WTC11 (cell line): ENCODE measurements at regions not wholly inside any gene's neighbourhood (a gene's known extent, or its start where the extent isn't known, plus 50 kb on each side); places are given as distances from the start of the nearest gene placed in this dataset.

Source experiments
- ATAC-seq: fragments of 200-7000 bp; cut with Tn5 transposase; 2 replicates; pipeline ENCODE4 v1.10.0; 2021; ENCODE audit warnings: mild to moderate bottlenecking, moderate library complexity
- CTCF ChIA-PET: fragments of 300-600 bp; sonication (Branson Sonifier 250); formaldehyde crosslinking; loops from one replicate; lab custom pipeline; 2021; ENCODE audit warnings: antibody characterized with exemption; lab: Charles Lee
- POLR2A ChIA-PET: fragments of 350-600 bp; sonication (Branson Sonifier 250); formaldehyde crosslinking; loops from one replicate; lab custom pipeline; 2021; ENCODE audit warnings: antibody characterized with exemption; lab: Charles Lee
- DNase-seq: peaks from one replicate; pipeline ENCODE4 v3.0.0; 2021; ENCODE audit warnings: low spot score
- H3K27ac Mint-ChIP-seq: 2 replicates; pipeline ENCODE4 v1.8.0; 2021; ENCODE audit warnings: mixed read lengths
- H3K27me3 Mint-ChIP-seq: 2 replicates; pipeline ENCODE4 v1.8.0; 2021; ENCODE audit warnings: low read depth, mild to moderate bottlenecking, moderate library complexity, mixed read lengths
- H3K36me3 Mint-ChIP-seq: 2 replicates; pipeline ENCODE4 v1.8.0; 2021; ENCODE audit warnings: mixed read lengths
- H3K4me1 Mint-ChIP-seq: 2 replicates; pipeline ENCODE4 v1.8.0; 2022; ENCODE audit warnings: mixed read lengths
- H3K4me3 Mint-ChIP-seq: 2 replicates; pipeline ENCODE4 v1.8.0; 2021; ENCODE audit warnings: mild to moderate bottlenecking, moderate library complexity, mixed read lengths
- H3K9me3 Mint-ChIP-seq: 2 replicates; pipeline ENCODE4 v1.8.0; 2021; ENCODE audit warnings: mixed read lengths
- ATF1 ChIP-seq: sonication (generic); formaldehyde crosslinking; IDR thresholded peaks from 2 replicates; pipeline ENCODE4 v1.8.1; 2023; ENCODE audit warnings: mild to moderate bottlenecking, moderate library complexity, missing genetic modification reagents
- CBFB ChIP-seq: sonication (generic); formaldehyde crosslinking; IDR thresholded peaks from 2 replicates; pipeline ENCODE4 v1.8.1; 2022; ENCODE audit warnings: mild to moderate bottlenecking, low read depth, missing genetic modification reagents
- ESRRA ChIP-seq: sonication (generic); formaldehyde crosslinking; IDR thresholded peaks from 2 replicates; pipeline ENCODE4 v1.8.1; 2022; ENCODE audit warnings: mild to moderate bottlenecking, missing genetic modification reagents, borderline replicate concordance
- FOXJ3 ChIP-seq: sonication (generic); formaldehyde crosslinking; IDR thresholded peaks from 2 replicates; pipeline ENCODE4 v1.9.0; 2021; ENCODE audit warnings: missing genetic modification reagents, mild to moderate bottlenecking, borderline replicate concordance
- FOXP1 ChIP-seq: sonication (generic); formaldehyde crosslinking; IDR thresholded peaks from 2 replicates; pipeline ENCODE4 v1.8.0; 2022; ENCODE audit warnings: missing genetic modification reagents, mild to moderate bottlenecking, moderate library complexity, borderline replicate concordance
- GRHL2 ChIP-seq: fragments of 250-450 bp; sonication (Bioruptor Pico); IDR thresholded peaks from 2 replicates; pipeline ENCODE4 v1.8.0; 2022; ENCODE audit warnings: mild to moderate bottlenecking, moderate library complexity; ENCODE audit not compliant: insufficient replicate concordance, severe bottlenecking
- GTF2I ChIP-seq: fragments of 250-450 bp; sonication (Bioruptor Pico); conservative IDR thresholded peaks from 2 replicates; pipeline ENCODE4 v1.4.0; 2021; ENCODE audit warnings: mild to moderate bottlenecking
- NFE2L1 ChIP-seq: sonication (generic); formaldehyde crosslinking; IDR thresholded peaks from 2 replicates; pipeline ENCODE4 v1.8.1; 2023; ENCODE audit warnings: missing genetic modification reagents
- NFYB ChIP-seq: sonication (generic); formaldehyde crosslinking; conservative IDR thresholded peaks from 2 replicates; pipeline ENCODE4 v1.8.0; 2022; ENCODE audit warnings: low read depth, missing genetic modification reagents
- NR3C1 ChIP-seq: sonication (generic); formaldehyde crosslinking; conservative IDR thresholded peaks from 2 replicates; pipeline ENCODE4 v1.8.1; 2023; ENCODE audit warnings: low read depth, mild to moderate bottlenecking, missing genetic modification reagents
- OVOL2 ChIP-seq: fragments of 250-450 bp; sonication (Bioruptor Pico); IDR thresholded peaks from 2 replicates; pipeline ENCODE4 v1.9.0; 2021; ENCODE audit warnings: mild to moderate bottlenecking, borderline replicate concordance
- RELA ChIP-seq: sonication (generic); formaldehyde crosslinking; IDR thresholded peaks from 2 replicates; pipeline ENCODE4 v1.8.1; 2022; ENCODE audit warnings: missing genetic modification reagents, mild to moderate bottlenecking, borderline replicate concordance
- TCF7 ChIP-seq: sonication (generic); formaldehyde crosslinking; IDR thresholded peaks from 2 replicates; pipeline ENCODE4 v1.8.0; 2022; ENCODE audit warnings: mild to moderate bottlenecking, low read depth, missing genetic modification reagents, moderate library complexity
- ZBTB21 ChIP-seq: sonication (generic); formaldehyde crosslinking; IDR thresholded peaks from 2 replicates; pipeline ENCODE4 v1.8.1; 2023; ENCODE audit warnings: mild to moderate bottlenecking, missing genetic modification reagents, borderline replicate concordance
- TF ChIP-seq, protein P1 (sequence below): sonication (generic); formaldehyde crosslinking; IDR thresholded peaks from 2 replicates; pipeline ENCODE4 v1.8.0; 2022; ENCODE audit warnings: missing genetic modification reagents
- TF ChIP-seq, protein P2 (sequence below): fragments of 250-450 bp; sonication (Bioruptor Pico); IDR thresholded peaks from 2 replicates; pipeline ENCODE4 v1.9.0; 2021; ENCODE audit warnings: mild to moderate bottlenecking
- TF ChIP-seq, protein P3 (sequence below): fragments of 250-450 bp; sonication (Bioruptor Pico); IDR thresholded peaks from 2 replicates; pipeline ENCODE4 v1.9.0; 2021; ENCODE audit warnings: moderate library complexity, mild to moderate bottlenecking, inconsistent platforms, borderline replicate concordance
- TF ChIP-seq, protein P4 (sequence below): sonication (generic); formaldehyde crosslinking; IDR thresholded peaks from 2 replicates; pipeline ENCODE4 v1.8.0; 2023; ENCODE audit warnings: missing genetic modification reagents, mild to moderate bottlenecking, borderline replicate concordance
- TF ChIP-seq, protein P5 (sequence below): fragments of 250-450 bp; sonication (Bioruptor Pico); IDR thresholded peaks from 2 replicates; pipeline ENCODE4 v1.9.0; 2021; ENCODE audit warnings: mild to moderate bottlenecking, borderline replicate concordance
- TF ChIP-seq, protein P6 (sequence below): sonication (generic); formaldehyde crosslinking; IDR thresholded peaks from 2 replicates; pipeline ENCODE4 v1.8.1; 2023; ENCODE audit warnings: mild to moderate bottlenecking, missing genetic modification reagents, moderate library complexity

DNA sequence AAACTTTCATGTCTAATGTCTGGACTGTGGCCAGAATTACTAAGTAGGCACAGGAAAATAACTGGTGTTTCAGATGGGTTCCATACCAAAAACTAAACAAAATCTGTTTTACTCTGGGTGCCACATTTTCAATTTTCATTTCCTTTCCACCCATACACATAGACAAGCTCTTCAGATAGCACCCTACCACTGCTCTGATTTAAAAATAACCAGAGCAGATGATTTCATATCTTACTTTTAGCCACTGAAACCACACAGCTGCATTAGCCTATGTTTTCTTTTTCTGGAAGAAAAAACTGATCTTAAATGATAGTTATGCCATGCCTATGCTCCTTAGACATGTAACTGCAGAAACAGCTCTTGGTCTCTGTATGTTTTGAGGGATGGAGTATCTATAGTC, 647.6 kb downstream of the CPS1 start:
- Mint-ChIP-seq H3K27ac (no peak overlapping the region), H3K4me3 (no peak overlapping the region), H3K36me3 (no peaks in the 10 kb centered on the region), H3K4me1 (no peaks in the 10 kb centered on the region), H3K9me3 (peaks cover 2% of the 10 kb centered on the region), H3K27me3 (no peaks in the 10 kb centered on the region)
- no peak for ATAC-seq
- TF ChIP-seq, protein P1, sequence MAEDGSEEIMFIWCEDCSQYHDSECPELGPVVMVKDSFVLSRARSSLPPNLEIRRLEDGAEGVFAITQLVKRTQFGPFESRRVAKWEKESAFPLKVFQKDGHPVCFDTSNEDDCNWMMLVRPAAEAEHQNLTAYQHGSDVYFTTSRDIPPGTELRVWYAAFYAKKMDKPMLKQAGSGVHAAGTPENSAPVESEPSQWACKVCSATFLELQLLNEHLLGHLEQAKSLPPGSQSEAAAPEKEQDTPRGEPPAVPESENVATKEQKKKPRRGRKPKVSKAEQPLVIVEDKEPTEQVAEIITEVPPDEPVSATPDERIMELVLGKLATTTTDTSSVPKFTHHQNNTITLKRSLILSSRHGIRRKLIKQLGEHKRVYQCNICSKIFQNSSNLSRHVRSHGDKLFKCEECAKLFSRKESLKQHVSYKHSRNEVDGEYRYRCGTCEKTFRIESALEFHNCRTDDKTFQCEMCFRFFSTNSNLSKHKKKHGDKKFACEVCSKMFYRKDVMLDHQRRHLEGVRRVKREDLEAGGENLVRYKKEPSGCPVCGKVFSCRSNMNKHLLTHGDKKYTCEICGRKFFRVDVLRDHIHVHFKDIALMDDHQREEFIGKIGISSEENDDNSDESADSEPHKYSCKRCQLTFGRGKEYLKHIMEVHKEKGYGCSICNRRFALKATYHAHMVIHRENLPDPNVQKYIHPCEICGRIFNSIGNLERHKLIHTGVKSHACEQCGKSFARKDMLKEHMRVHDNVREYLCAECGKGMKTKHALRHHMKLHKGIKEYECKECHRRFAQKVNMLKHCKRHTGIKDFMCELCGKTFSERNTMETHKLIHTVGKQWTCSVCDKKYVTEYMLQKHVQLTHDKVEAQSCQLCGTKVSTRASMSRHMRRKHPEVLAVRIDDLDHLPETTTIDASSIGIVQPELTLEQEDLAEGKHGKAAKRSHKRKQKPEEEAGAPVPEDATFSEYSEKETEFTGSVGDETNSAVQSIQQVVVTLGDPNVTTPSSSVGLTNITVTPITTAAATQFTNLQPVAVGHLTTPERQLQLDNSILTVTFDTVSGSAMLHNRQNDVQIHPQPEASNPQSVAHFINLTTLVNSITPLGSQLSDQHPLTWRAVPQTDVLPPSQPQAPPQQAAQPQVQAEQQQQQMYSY (CRISPR knock-in tag), result no peak
- no peak for DNase-seq
- POLR2A ChIA-PET, result interaction anchor here (0.8 kb wide), 1 partner anchor 20 kb away, joined by 3 read pairs; no protein-coding TSS in a partner anchor
- CTCF ChIA-PET, result interaction anchor here (0.9 to 1.0 kb wide), 2 partner anchors 12 to 541 kb away, joined by 3 read pairs; no protein-coding TSS in a partner anchor

DNA sequence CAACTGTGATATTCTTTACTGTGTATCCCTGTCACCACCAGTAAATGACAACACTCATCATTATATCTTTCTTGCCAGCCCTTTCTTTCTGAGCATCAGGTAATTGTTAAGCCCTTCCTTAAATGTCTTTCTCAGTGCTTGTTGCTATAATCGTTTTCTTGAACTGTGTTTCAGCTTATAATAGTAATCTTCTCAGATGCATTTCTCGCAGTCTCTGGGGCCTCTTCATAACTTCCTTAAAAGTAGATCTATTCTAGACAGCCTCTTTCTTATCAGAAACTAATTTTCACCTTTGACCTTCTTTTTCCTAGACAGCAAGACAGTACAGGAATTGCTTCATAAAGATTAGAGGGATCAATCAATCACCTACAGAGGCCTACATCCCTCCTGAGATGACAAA, 648.1 kb downstream of the CPS1 start:
- H3K27ac Mint-ChIP-seq, result no peak overlapping the region
- TF ChIP-seq OVOL2 (CRISPR knock-in tag) (no peak), FOXP1 (CRISPR knock-in tag) (no peak), GTF2I (CRISPR knock-in tag) (no peak), ESRRA (no peak), NR3C1 (no peak), TCF7 (CRISPR knock-in tag) (no peak), FOXJ3 (no peak), CBFB (CRISPR knock-in tag) (no peak), NFE2L1 (CRISPR knock-in tag) (no peak), ATF1 (CRISPR knock-in tag) (no peak), NFYB (CRISPR knock-in tag) (no peak), GRHL2 (CRISPR knock-in tag) (no peak), RELA (CRISPR knock-in tag) (no peak), ZBTB21 (CRISPR knock-in tag) (no peak)
- TF ChIP-seq, protein P2, sequence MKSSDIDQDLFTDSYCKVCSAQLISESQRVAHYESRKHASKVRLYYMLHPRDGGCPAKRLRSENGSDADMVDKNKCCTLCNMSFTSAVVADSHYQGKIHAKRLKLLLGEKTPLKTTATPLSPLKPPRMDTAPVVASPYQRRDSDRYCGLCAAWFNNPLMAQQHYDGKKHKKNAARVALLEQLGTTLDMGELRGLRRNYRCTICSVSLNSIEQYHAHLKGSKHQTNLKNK (CRISPR knock-in tag), result no peak
- TF ChIP-seq, protein P3, sequence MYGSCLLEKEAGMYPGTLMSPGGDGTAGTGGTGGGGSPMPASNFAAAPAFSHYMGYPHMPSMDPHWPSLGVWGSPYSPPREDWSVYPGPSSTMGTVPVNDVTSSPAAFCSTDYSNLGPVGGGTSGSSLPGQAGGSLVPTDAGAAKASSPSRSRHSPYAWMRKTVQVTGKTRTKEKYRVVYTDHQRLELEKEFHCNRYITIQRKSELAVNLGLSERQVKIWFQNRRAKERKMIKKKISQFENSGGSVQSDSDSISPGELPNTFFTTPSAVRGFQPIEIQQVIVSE (CRISPR knock-in tag), result no peak
- TF ChIP-seq, protein P4, sequence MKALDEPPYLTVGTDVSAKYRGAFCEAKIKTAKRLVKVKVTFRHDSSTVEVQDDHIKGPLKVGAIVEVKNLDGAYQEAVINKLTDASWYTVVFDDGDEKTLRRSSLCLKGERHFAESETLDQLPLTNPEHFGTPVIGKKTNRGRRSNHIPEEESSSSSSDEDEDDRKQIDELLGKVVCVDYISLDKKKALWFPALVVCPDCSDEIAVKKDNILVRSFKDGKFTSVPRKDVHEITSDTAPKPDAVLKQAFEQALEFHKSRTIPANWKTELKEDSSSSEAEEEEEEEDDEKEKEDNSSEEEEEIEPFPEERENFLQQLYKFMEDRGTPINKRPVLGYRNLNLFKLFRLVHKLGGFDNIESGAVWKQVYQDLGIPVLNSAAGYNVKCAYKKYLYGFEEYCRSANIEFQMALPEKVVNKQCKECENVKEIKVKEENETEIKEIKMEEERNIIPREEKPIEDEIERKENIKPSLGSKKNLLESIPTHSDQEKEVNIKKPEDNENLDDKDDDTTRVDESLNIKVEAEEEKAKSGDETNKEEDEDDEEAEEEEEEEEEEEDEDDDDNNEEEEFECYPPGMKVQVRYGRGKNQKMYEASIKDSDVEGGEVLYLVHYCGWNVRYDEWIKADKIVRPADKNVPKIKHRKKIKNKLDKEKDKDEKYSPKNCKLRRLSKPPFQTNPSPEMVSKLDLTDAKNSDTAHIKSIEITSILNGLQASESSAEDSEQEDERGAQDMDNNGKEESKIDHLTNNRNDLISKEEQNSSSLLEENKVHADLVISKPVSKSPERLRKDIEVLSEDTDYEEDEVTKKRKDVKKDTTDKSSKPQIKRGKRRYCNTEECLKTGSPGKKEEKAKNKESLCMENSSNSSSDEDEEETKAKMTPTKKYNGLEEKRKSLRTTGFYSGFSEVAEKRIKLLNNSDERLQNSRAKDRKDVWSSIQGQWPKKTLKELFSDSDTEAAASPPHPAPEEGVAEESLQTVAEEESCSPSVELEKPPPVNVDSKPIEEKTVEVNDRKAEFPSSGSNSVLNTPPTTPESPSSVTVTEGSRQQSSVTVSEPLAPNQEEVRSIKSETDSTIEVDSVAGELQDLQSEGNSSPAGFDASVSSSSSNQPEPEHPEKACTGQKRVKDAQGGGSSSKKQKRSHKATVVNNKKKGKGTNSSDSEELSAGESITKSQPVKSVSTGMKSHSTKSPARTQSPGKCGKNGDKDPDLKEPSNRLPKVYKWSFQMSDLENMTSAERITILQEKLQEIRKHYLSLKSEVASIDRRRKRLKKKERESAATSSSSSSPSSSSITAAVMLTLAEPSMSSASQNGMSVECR (CRISPR knock-in tag), result no peak
- TF ChIP-seq, protein P5, sequence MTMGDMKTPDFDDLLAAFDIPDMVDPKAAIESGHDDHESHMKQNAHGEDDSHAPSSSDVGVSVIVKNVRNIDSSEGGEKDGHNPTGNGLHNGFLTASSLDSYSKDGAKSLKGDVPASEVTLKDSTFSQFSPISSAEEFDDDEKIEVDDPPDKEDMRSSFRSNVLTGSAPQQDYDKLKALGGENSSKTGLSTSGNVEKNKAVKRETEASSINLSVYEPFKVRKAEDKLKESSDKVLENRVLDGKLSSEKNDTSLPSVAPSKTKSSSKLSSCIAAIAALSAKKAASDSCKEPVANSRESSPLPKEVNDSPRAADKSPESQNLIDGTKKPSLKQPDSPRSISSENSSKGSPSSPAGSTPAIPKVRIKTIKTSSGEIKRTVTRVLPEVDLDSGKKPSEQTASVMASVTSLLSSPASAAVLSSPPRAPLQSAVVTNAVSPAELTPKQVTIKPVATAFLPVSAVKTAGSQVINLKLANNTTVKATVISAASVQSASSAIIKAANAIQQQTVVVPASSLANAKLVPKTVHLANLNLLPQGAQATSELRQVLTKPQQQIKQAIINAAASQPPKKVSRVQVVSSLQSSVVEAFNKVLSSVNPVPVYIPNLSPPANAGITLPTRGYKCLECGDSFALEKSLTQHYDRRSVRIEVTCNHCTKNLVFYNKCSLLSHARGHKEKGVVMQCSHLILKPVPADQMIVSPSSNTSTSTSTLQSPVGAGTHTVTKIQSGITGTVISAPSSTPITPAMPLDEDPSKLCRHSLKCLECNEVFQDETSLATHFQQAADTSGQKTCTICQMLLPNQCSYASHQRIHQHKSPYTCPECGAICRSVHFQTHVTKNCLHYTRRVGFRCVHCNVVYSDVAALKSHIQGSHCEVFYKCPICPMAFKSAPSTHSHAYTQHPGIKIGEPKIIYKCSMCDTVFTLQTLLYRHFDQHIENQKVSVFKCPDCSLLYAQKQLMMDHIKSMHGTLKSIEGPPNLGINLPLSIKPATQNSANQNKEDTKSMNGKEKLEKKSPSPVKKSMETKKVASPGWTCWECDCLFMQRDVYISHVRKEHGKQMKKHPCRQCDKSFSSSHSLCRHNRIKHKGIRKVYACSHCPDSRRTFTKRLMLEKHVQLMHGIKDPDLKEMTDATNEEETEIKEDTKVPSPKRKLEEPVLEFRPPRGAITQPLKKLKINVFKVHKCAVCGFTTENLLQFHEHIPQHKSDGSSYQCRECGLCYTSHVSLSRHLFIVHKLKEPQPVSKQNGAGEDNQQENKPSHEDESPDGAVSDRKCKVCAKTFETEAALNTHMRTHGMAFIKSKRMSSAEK (CRISPR knock-in tag), result no peak
- TF ChIP-seq, protein P6, sequence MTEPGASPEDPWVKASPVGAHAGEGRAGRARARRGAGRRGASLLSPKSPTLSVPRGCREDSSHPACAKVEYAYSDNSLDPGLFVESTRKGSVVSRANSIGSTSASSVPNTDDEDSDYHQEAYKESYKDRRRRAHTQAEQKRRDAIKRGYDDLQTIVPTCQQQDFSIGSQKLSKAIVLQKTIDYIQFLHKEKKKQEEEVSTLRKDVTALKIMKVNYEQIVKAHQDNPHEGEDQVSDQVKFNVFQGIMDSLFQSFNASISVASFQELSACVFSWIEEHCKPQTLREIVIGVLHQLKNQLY (CRISPR knock-in tag), result no peak
- no peaks in the 10 kb centered on the region for H3K4me1 Mint-ChIP-seq
- H3K27me3 Mint-ChIP-seq, result no peaks in the 10 kb centered on the region
- ATAC-seq (no peak), DNase-seq (no peak)
- no peaks in the 10 kb centered on the region for H3K9me3 Mint-ChIP-seq
- no peaks in the 10 kb centered on the region for H3K36me3 Mint-ChIP-seq
- H3K4me3 Mint-ChIP-seq, result no peak overlapping the region
- ChIA-PET CTCF (interaction anchor here (0.9 to 1.0 kb wide), 2 partner anchors 12 to 541 kb away, joined by 3 read pairs; no protein-coding TSS in a partner anchor), POLR2A (interaction anchor here (0.8 kb wide), 1 partner anchor 20 kb away, joined by 3 read pairs; no protein-coding TSS in a partner anchor)
